HepG2 (cell line): ENCODE measurements at regions not wholly inside any gene's neighbourhood (a gene's known extent, or its start where the extent isn't known, plus 50 kb on each side); places are given as distances from the start of the nearest gene placed in this dataset.

Source experiments
- ATAC-seq: fragments of 200-7000 bp; cut with Tn5 transposase; 3 replicates; pipeline ENCODE4 v1.9.1; 2020; ENCODE audit warnings: mild to moderate bottlenecking, moderate library complexity
- BruUV-seq: library from RNA; stranded (reverse); fragments of 400-500 nt; replicated peaks from 2 replicates; lab custom pipeline; 2021; lab: Mats Ljungman, UMichigan
- CTCF ChIA-PET: fragments of 300-600 bp; formaldehyde crosslinking; extraction: SDS; loops from one replicate; lab custom pipeline; 2021; ENCODE audit warnings: low total read pairs, inconsistent platforms, low intra/inter-chr PET ratio; lab: Yijun Ruan, JAX
- POLR2A ChIA-PET: fragments of 350-600 bp; sonication (Branson Sonifier 250); formaldehyde crosslinking; loops from one replicate; lab custom pipeline; 2020; ENCODE audit warnings: antibody characterized with exemption, inconsistent platforms; lab: Yijun Ruan, JAX
- DNase-seq: peaks from one replicate; pipeline ENCODE4 v3.0.0-alpha.2; 2015; ENCODE audit warnings: low spot score
- FAIRE-seq: peaks from 3 replicates; lab custom pipeline; 2011; peaks lifted over from hg19 to GRCh38; lab: Jason Lieb, UNC
- H2AFZ ChIP-seq: one replicate; pipeline ENCODE4 v1.6.1; 2011; ENCODE audit warnings: low read length, inconsistent platforms
- H3K27ac ChIP-seq: fragments of 300-600 bp; 3 replicates; pipeline ENCODE4 v1.8.0; 2011; ENCODE audit warnings: mixed run types, mild to moderate bottlenecking, mixed read lengths, low read length, inconsistent platforms; ENCODE audit not compliant: insufficient read depth; ENCODE audit errors: extremely low read length
- H3K27me3 ChIP-seq, 2 experiments: fragments of 200-600 bp in 1 of 2; 2 replicates in 1 of 2; 3 replicates in 1 of 2; pipeline versions ENCODE4 v1.6.0 to v1.8.0; 2011; ENCODE audit warnings: low read length in 2 of 2, mild to moderate bottlenecking in 2 of 2, moderate library complexity in 2 of 2, inconsistent platforms in 1 of 2; ENCODE audit not compliant: insufficient read depth in 2 of 2, control insufficient read depth in 1 of 2
- H3K36me3 ChIP-seq, 2 experiments: fragments of 200-600 bp in 1 of 2; replicated peaks in 1 of 2; 2 replicates in 1 of 2; 3 replicates in 1 of 2; pipeline versions ENCODE4 v1.5.1 to v1.8.0; 2011; ENCODE audit warnings: low read length in 2 of 2, inconsistent platforms in 1 of 2; ENCODE audit not compliant: insufficient read depth in 2 of 2, control insufficient read depth in 1 of 2
- H3K4me1 ChIP-seq: 2 replicates; pipeline ENCODE4 v1.5.1; 2012; ENCODE audit warnings: low read length, inconsistent platforms; ENCODE audit not compliant: insufficient read depth
- H3K4me2 ChIP-seq: 2 replicates; pipeline ENCODE4 v1.6.0; 2011; ENCODE audit warnings: low read depth, low read length, inconsistent platforms
- H3K4me3 ChIP-seq, 3 experiments: fragments of 200-600 bp in 1 of 3; sonication (generic), shearing (Covaris generic) in 1 of 3; replicated peaks in 1 of 3; 2 replicates each; pipeline ENCODE4 v1.5.1; 2011 to 2016; ENCODE audit warnings: low read length in 3 of 3, inconsistent platforms in 2 of 3, low read depth in 2 of 3, mild to moderate bottlenecking in 2 of 3, control low read depth in 1 of 3, mixed read lengths in 1 of 3; ENCODE audit not compliant: insufficient read depth in 1 of 3
- H3K79me2 ChIP-seq: one replicate; pipeline ENCODE4 v1.6.1; 2011; ENCODE audit warnings: low read length, inconsistent platforms; ENCODE audit not compliant: insufficient read depth
- H3K9ac ChIP-seq: 2 replicates; pipeline ENCODE4 v1.6.0; 2011; ENCODE audit warnings: mild to moderate bottlenecking, low read depth, low read length, inconsistent platforms; ENCODE audit not compliant: insufficient read depth
- H3K9me3 ChIP-seq: 2 replicates; pipeline ENCODE4 v1.5.1; 2012; ENCODE audit warnings: mild to moderate bottlenecking, low read length
- H4K20me1 ChIP-seq: 2 replicates; pipeline ENCODE4 v1.6.0; 2011; ENCODE audit warnings: inconsistent platforms, mild to moderate bottlenecking, low read length, moderate library complexity; ENCODE audit not compliant: insufficient read depth
- FOXO1 ChIP-seq: sonication (generic); formaldehyde crosslinking; IDR thresholded peaks from 2 replicates; pipeline ENCODE4 v1.4.0; 2020; ENCODE audit warnings: missing genetic modification reagents
- GATAD2A ChIP-seq: IDR thresholded peaks from 2 replicates; pipeline ENCODE4 v1.6.1; 2016
- MAFF ChIP-seq: IDR thresholded peaks from 2 replicates; pipeline ENCODE4 v1.6.1; 2011; ENCODE audit warnings: low read depth, low read length, improper control_type of control experiment
- PTBP1 ChIP-seq: fragments of 200-400 bp; formaldehyde crosslinking; IDR thresholded peaks from 2 replicates; pipeline ENCODE4 v1.6.1; 2018; ENCODE audit warnings: low read length, low read depth; ENCODE audit not compliant: poor library complexity, severe bottlenecking
- REXO4 ChIP-seq: sonication (generic); formaldehyde crosslinking; IDR thresholded peaks from 2 replicates; pipeline ENCODE4 v1.8.0; 2022; ENCODE audit warnings: missing genetic modification reagents, mild to moderate bottlenecking, borderline replicate concordance
- TCF7L2 ChIP-seq: IDR thresholded peaks from 2 replicates; pipeline ENCODE4 v1.6.1; 2011; ENCODE audit warnings: mild to moderate bottlenecking, low read depth, low read length, moderate library complexity
- ZBTB37 ChIP-seq: sonication (generic); formaldehyde crosslinking; IDR thresholded peaks from 2 replicates; pipeline ENCODE4 v1.4.0; 2020; ENCODE audit warnings: mild to moderate bottlenecking, missing genetic modification reagents
- ZNF598 ChIP-seq: sonication (generic); formaldehyde crosslinking; IDR thresholded peaks from 2 replicates; pipeline ENCODE4 v1.5.1; 2020; ENCODE audit warnings: mild to moderate bottlenecking, missing genetic modification reagents, borderline replicate concordance
- ZNF652 ChIP-seq: IDR thresholded peaks from 2 replicates; pipeline ENCODE4 v1.6.1; 2016; ENCODE audit warnings: low read depth, borderline replicate concordance
- ZNF841 ChIP-seq: sonication (generic); formaldehyde crosslinking; IDR thresholded peaks from 2 replicates; pipeline ENCODE4 v1.8.1; 2023; ENCODE audit warnings: missing genetic modification reagents, borderline replicate concordance
- WGBS: methylation state at CpG from one replicate; pipeline ENCODE4 v1.1.6; 2017; ENCODE audit warnings: low lambda C conversion rate; 5-methylcytosine and 5-hydroxymethylcytosine counted together
- in situ Hi-C: cut with HindIII; loops from 2 replicates; pipeline ENCODE4 v1.10.0; 2017; ENCODE audit warnings: low pct_unique_long_range_greater_than_20kb; ENCODE audit not compliant: extremely low pct_ligation_motif_present
- intact Hi-C: fragments of 100-400 bp; cut with micrococcal nuclease; formaldehyde crosslinking; loops from one replicate; pipeline ENCODE4 v1.10.0; 2022; ENCODE audit not compliant: unreplicated experiment

- no peak for TF ChIP-seq ZBTB37 (CRISPR knock-in tag)
- no peak for TF ChIP-seq MAFF
- no peak for TF ChIP-seq GATAD2A
Measured at GRCh38 chr15:61729646-61730045, 330.6 kb downstream of the VPS13C start (continued).

GRCh38 chr15:61726166-61726565, 334.1 kb downstream of the VPS13C start:
- CTCF ChIA-PET = no interaction called here
- intact Hi-C loops (no loop called here), in situ Hi-C loops (no loop called here)
- H4K20me1 ChIP-seq = no peaks in the 10 kb centered on the region
- H3K27ac ChIP-seq = no peak overlapping the region
- no peak overlapping the region for H3K9ac ChIP-seq
- no peak for ATAC-seq
- 4% methylated on average over 7 of the region's 7 CpGs for WGBS
- H3K9me3 ChIP-seq = no peaks in the 10 kb centered on the region
- no peak overlapping the region for H3K4me2 ChIP-seq
- no peak overlapping the region for H2AFZ ChIP-seq
- peaks cover 0 to 12% of the 10 kb centered on the region in 2 experiments; a peak in 3 of 5 replicates for H3K27me3 ChIP-seq
- no peaks in the 10 kb centered on the region for H3K4me1 ChIP-seq
- TF ChIP-seq TCF7L2 (no peak), ZNF652 (CRISPR knock-in tag) (no peak), PTBP1 (no peak), ZNF841 (CRISPR knock-in tag) (no peak), FOXO1 (no peak), REXO4 (CRISPR knock-in tag) (no peak), ZNF598 (no peak)
- POLR2A ChIA-PET = no interaction called here
- H3K4me3 ChIP-seq = no peak overlapping the region
- DNase-seq = no peak
- no peaks in the 10 kb centered on the region for H3K36me3 ChIP-seq
- no peaks in the 10 kb centered on the region for H3K79me2 ChIP-seq
- BruUV-seq = no TSS peak
- FAIRE-seq = no peak
